ENCODE measurements at regions not wholly inside any gene's neighbourhood (a gene's known extent, or its start where the extent isn't known, plus 50 kb on each side); places are given as distances from the start of the nearest gene placed in this dataset.

DNA sequence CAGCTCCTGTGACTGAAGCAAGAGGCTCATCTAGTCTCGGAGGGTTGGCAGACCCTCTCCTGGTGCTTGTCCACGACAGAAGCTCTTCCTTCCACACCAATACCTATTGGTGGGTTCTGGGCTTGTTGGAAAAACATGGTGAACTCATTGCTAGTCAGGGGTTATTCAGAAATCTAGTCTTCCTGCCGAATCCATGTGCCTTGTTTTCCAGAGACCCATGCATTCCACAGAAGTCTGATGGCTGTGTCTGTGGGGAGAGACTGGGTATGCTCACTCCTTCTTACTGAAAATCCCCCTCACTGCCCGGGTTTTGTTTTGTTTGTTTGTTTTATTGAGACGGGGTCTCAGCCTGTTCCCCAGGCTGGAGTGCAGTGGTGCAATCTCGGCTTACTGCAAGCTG, 138.3 kb downstream of the DNAJB6 start:
- no peak for TF ChIP-seq TAF1 (IDR thresholded peaks at IDR 0.05; ENCODE audit: low read depth)
- no peak for TF ChIP-seq EP300 (IDR thresholded peaks at IDR 0.05; ENCODE audit: borderline replicate concordance)
- TF ChIP-seq, protein P1, sequence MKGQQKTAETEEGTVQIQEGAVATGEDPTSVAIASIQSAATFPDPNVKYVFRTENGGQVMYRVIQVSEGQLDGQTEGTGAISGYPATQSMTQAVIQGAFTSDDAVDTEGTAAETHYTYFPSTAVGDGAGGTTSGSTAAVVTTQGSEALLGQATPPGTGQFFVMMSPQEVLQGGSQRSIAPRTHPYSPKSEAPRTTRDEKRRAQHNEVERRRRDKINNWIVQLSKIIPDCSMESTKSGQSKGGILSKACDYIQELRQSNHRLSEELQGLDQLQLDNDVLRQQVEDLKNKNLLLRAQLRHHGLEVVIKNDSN (IDR thresholded peaks at IDR 0.05): no peak
- no peak for TF ChIP-seq YY1 (IDR thresholded peaks at IDR 0.05; ENCODE audit: low read depth)
- TF ChIP-seq RAD21 (IDR thresholded peaks at IDR 0.05; ENCODE audit: low read depth): no peak
- no peak for TF ChIP-seq MAX (IDR thresholded peaks at IDR 0.05)
- no peak for TF ChIP-seq REST (IDR thresholded peaks at IDR 0.05; ENCODE audit: low read depth)
